T1000 (cell line): ENCODE measurements at regions not wholly inside any gene's neighbourhood (a gene's known extent, or its start where the extent isn't known, plus 50 kb on each side); places are given as distances from the start of the nearest gene placed in this dataset.
"Not testable (repeated sequence)": the region's sequence is repeated elsewhere in the genome, so short reads cannot be mapped to it uniquely, and the experiment has no call there.

Experiments
- DNase-seq: peaks from one replicate; lab custom pipeline; 2025; ENCODE audit warnings: mixed read lengths; lab: John Stamatoyannopoulos, UW

DNA sequence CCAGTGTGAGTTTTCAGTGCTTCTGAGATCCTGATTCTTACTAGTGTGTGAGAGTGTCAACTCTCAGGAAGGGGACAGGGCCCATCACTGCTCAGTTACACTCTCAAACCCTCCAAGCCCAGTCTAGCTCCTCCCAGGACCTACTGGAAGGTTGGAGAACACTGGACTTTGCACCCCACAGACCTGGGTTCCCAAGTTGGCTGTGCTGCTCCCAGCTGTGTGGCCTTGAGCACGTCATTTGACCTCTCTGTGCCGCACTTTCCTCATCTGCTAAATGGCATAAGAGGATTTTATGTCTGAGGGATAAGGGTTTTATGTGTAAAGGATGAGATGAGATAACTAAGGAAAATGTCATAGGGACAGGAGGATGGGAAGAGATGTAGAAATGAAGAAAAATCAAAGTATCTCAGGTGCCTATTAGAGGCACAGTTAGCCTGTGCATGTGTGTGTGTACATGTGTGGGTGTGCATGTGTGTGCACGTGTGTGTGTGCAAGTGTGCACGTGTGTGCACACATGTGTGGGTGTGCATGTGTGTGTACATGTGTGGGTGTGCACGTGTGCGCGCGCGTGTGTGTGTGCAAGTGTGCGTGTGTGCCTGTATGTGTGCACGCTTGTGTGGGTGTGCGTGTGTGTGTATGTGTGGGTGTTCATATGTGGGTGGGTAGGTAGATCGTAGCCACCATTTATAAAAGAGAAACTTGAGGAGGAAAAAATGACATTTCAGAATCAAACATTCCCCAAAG is 108.0 kb upstream of the GRK3 start:
- DNase-seq: not testable (repeated sequence)

DNA sequence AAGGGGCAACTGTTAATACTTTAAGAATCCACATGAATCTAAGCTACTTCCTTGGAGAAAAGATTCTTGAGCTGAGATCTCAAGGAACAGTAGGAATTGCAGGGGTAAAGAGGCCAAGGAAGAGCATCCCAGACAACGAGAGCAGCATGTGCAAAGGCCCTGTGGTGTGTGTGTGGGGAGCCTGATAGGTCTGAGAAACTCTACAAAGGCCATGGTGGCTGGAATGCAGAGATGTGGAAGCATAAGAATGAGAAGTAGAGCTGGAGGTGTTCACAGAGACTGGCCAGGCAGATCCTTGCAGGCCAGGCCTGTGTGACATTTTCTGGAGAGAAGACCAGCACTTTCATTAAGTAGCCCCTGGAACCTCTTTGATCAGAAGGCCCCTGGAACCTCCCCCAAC is 105.8 kb upstream of the GRK3 start:
- not testable (repeated sequence) for DNase-seq

DNA sequence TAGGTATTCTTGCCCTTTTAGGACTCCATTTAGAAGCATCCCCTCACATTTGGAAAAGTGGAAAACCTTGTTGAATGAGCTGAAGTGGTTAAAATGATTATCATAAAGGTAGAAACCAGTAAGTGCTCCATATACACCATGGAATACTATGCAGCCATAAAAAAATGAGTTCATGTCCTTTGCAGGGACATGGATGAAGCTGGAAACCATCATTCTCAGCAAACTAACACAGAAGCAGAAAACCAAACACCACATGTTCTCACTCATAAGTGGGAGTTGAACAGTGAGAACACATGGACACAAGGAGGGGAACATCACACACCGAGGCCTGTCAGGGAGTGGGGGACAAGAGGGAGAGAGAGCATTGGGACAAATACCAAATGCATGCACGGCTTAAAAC is 103.8 kb upstream of the GRK3 start:
- DNase-seq: not testable (repeated sequence)

DNA sequence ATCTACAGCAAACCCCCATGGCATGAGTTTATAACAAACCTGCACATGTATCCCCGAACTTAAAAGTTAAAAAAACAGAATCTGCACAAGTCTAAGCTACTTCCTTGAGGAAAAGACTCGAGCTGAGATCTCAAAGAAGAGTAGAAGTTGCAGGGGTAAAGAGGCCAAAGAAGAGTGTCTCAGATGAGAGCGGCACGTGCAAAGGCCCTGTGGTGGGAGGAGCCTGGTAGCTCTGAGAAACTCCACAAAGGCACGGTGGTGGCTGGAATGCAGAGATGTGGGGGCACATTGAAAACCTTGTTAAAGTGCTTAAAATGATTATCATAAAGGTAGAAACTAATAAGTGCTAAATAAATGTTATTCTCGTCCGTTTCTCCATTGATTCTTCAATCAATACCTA is 103.2 kb upstream of the GRK3 start:
- no peak for DNase-seq

DNA sequence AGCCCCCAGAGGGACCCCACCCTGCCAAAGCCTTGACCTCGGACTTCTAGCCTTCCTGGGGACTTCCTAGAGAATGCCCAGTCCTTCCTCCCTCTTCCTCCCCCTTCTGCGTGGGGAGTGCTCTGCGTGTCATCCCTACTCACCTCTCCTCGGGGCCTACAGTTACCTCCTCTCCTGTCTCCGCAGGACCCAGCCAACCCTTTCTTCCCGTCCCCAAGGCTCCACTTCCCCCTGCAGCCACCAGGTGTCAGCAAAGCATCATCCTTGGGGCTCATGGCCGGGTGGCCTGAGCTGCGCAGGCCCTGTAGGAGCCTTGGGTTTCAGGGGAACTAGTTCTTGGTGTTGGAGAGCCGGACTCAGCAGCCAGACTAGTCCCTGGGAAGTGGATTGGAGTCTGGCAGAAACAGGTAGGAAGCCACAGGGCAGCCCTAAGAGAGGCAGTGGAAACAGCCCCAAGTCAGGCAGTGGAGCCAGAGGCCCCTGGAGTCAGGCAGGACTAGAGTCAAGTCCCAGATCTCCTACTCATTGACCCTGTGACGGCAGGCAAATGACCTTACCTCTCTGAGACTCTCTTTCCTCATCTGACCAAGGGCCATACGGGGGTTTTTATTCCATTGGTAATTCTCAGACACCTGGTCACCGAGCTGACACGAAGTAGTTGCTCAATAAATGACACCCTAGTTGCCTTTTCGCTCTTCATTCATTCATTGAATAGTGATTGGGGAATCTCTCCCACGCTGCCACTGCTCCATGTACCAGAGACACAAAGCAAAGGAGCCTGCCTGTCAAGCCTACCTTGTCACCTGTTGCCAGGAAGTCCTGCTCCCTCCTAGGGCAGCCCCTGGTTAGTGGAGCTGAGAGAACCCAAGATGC is 101.8 kb upstream of the GRK3 start:
- DNase-seq: peak; percentile 11

DNA sequence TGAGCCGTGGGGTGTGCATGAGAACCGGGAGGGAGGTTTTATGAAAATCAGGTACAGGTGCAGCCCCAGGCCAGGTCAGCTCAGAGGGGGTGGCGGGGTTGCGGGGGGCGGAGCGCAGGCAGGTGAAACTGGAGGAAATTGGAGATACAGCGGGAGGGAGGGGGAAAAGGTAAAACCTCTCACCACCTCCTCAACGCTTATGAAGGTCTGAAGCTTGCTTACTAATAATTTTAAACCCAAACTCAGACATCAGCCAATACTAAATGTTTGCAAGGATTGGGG is 101.2 kb upstream of the GRK3 start:
- DNase-seq: not testable (repeated sequence)

DNA sequence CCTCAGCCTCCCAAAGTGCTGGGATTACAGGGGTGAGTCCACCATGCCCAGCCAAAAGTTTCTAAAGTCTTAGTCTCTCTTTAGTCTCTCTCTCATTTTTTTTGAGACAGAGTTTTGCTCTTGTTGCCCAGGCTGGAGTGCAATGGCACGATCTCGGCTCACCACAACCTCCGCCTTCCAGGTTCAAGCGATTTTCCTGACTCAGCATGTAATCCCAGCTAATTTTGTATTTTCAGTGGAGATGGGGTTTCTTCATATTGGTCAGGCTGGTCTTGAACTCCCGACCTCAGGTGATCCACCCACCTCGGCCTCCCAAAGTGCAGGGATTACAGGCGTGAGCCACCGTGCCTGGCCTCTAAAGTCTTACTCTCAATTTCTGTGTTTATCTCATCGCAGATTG is 100.1 kb upstream of the GRK3 start:
- not testable (repeated sequence) for DNase-seq

DNA sequence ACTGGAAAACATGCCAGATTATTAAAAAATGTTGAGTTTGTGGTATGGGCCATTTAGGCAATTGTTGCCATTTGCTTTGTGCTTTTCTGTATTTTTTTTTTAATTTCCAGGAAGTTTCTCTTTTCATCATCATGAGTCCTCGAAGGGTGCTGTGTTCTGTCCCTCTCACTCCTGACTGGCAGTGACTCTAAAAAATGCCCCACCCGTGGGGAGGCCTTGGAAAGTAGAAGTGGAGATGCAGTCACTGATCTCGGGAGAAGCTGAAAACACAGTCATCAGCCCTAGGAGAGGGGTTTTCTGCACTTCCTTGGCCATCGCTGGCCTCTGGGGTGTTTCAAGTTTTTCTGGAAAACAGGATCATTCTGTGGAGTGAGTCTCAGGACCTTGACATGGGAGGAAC is 98.5 kb upstream of the GRK3 start:
- no peak for DNase-seq

DNA sequence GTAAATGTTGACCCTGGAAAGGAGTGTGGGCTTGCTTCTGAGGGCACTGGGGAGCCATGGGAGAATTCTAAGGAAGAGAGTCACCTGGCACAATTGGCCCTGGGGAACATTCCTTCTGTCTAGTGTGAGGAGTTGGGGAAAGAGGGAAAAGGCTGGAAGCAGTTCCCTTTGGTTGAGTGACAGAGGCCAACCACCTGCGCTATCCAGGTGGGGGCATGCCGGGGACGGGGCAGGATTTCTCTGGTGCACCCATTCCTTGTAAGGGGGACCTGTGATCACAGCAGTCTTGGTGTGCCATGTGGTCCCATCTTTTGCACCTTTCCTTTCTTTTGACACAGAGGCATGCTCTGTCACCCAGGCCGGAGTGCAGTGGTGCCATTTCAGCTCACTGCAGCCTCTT is 92.1 kb upstream of the GRK3 start:
- DNase-seq: no peak

DNA sequence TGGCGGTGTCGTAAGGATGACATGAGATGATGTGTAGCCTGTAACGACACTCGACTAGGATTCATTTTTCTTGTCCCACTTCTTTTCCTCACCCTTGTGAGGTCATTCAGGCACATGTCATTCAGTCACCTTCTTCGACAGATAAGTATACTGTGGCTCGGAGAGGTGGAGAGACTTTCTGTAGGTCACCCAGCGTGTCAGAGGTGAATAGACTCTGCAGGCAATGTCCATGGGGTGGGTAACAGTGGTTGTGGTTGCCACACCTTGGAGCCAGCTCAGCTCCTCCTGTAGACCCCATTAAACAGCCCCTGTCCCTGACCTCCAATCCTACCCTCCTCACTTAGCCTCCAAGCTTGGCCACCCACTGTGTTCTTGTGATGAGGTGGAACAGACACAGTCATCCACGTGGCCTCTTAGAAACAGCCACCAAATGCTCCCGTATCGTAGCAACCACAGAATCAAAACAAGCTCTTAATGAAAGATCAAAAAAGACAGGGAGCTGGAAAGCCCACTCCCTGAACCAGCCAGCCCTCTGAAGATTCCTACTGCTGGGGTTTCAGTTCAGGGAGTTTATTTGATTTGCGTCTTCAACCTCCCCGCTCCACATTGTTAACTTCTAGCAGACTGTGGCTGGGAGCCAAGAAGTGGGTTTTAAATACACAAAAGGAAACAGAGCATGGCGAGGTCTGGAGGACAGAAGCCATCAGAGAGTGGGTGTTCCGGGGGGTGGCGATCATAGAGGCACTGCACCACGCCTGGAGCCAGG is 89.0 kb upstream of the GRK3 start:
- DNase-seq: no peak

DNA sequence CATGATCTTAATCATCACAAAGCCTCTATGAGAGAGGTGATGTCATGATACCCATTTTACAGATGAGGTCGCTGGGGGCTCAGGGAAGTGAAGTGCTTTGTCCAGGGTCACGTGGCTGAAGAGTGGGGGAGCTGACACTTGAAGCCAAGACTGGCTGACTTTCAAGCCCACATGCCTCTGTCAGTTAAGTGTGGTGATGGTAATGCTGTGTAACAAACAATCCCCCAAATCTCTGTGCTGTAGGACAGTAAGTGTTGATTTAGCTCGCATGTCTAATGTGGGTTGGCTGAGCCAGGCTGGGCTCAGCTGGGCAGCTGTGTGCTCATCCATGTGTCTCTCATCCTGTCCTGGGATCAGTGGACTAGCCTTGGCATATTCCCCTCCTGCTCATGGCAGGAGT is 87.1 kb upstream of the GRK3 start:
- DNase-seq: no peak

DNA sequence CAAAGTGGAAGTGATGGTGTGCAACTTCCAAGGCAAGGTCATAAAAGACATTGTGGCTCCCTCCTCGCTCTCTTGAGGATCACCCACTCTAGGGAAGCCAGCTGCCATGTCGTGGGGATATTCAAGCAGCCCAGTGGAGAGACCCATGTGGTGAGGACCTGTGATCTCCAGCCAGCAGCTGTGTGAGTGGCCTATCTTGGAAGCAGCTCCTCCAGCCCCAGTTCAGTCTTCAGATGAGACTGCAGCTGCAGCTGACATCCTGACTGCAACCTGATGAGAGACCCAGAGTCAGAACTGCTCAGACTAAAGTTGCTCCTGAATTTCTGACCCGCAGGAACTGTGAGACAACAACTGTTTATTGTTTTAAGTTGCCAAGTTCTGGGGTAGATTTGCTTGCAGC is 86.4 kb upstream of the GRK3 start:
- DNase-seq: no peak

DNA sequence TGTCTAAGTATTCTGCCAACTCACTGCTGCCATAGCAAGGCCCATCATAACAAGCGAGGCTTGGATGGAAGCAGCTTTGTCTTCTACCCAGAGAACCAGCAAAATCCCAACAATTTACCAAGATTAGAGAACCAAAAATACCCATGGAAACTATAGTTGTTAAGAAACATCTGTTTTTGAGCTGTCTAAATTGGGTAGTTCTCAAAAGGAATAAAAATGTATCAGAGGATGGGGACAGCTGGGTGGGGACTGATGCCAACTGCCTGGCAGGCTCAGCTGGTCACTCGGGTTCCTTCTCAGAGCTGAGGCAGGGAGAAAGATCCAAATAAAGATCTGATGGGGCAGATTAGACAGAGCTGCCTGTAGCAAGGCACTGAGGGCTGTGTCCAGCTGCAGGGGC is 85.9 kb upstream of the GRK3 start:
- no peak for DNase-seq

DNA sequence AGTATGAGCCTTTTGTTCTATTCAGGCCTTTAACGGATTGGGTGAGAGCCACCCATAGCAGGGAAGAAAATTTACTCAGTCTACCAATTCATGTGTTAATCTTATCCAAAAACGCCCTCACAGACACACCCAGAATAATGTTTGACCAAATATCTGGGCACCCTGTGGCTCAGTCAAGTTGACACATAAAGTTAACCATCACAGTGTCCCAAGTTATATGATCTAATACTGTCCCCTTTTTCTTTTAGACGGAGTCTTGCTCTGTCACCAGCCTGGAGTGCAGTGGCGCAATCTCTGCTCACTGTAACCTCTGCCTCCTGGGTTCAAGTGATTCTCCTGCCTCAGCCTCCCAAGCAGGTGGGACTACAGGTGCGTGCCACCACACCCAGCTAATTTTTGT is 83.6 kb upstream of the GRK3 start:
- DNase-seq: not testable (repeated sequence)

DNA sequence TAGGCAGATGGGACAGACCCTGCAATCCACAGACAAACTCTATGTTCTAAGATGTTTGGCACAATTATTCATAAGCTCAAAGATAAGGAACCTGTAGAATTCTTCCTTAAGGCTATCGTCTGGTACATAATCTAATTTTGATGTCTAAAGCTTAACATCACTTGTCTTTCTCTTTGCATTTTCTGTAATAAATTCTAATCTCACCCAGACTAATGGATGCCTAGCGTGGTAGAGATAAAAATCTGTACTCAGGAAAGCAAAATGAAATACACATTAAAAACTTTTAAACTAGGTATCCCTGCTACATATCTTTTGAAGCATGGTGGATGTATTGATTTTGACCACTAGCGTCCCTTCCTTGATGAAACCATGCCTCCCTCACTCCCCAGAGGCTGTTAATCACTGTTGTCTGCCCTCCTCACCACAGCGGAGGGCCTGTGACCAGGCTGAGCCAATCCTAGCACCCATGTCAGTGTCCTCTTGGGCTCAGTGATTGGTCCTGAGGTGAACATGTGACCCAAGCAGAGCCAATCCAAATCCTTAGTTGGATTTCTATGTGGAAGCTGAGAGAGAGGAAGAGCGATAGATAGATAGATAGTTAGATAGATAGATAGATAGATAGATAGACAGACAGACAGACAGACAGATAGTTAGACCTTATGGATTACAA is 82.2 kb upstream of the GRK3 start:
- no peak for DNase-seq

DNA sequence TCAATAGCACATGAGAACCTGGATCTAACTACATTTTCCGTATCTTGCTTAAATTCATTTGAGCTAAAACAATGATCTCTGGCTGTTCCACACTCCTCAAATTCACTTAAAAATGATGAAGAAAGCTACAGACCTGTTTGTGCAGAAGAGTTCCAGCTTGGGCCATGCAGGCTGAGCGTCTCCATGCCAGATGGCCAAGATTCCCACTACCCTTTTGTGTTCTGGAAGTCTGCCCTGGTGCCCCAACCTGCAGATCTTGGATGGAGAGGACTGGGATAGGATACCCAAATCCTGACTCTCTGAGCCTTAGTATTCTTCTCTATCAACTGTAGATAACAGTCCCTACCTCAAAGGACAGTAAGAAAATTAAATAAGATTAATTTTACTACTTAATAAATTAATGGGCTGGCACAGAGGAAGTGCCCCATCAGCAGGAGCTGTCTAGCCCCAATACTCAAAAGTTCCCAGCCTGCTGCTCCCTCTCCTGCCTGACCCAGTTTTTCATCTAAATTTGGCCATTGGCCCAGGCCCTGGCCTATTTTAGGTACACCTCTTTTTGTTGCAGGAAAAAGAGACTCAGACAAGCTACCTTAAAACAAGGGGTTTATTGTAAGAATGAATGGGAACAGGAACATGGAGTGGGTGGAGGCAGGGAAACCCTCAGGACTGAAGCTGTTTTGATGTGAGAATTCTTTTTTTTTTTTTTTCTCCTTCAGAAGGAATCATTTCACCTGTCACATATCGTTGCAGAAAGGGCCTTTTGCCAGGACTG is 81.4 kb upstream of the GRK3 start:
- DNase-seq: no peak

DNA sequence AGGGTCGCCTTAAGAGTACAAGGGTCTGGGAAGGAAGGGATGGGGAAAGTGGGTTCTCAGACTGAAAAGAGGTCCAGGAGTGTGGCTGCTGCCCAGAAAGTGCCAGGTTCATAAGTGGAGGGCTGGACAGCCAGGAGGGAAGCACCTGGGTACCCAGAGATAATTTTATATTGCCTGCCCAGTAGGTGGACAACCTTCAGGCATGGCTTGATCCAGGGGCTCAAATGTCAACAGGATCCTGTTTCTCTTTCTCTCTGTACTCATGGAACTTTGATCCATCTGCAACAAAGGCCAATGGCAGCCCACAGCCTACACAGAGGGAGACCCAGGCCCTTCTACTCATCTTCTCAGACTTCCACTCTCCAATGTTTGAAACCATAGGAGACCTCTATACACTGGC is 80.5 kb upstream of the GRK3 start:
- DNase-seq: no peak

DNA sequence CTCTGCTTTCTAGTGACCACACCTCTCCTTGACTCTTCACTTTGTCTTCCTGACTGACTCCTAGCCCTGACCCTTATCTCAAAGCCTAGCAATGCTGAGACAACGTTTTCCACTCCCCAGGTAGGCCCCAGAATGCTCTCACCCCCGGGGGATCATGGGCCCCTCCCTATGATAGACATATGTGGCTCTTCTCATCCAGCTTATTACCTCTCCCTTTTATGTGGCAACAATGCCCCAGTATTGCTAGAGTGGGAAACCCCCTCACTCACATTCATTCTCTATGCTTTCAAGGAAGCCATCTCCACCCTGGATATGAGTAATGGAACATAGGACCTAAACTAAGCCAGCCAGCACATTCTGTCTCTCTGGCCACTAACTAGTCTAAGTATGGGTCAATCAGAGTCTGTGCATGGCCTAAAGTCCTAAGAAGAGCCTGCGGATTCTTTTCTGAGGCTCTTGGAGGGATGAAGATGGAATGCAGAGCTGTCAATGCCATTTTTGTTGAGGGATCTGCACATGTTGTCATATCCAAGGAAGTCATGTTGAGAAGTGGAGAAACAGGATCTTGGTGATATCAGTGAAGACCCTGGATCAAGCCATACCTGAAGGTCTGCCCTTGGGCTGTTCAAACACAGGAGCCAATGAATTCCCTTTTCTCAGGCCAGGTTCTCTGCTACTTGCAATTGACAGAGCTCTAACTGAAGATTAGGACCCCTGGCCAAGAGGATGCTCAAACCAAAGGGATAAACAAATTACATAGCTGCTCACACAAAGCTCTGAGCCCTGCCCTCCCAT is 79.8 kb upstream of the GRK3 start:
- DNase-seq: no peak

DNA sequence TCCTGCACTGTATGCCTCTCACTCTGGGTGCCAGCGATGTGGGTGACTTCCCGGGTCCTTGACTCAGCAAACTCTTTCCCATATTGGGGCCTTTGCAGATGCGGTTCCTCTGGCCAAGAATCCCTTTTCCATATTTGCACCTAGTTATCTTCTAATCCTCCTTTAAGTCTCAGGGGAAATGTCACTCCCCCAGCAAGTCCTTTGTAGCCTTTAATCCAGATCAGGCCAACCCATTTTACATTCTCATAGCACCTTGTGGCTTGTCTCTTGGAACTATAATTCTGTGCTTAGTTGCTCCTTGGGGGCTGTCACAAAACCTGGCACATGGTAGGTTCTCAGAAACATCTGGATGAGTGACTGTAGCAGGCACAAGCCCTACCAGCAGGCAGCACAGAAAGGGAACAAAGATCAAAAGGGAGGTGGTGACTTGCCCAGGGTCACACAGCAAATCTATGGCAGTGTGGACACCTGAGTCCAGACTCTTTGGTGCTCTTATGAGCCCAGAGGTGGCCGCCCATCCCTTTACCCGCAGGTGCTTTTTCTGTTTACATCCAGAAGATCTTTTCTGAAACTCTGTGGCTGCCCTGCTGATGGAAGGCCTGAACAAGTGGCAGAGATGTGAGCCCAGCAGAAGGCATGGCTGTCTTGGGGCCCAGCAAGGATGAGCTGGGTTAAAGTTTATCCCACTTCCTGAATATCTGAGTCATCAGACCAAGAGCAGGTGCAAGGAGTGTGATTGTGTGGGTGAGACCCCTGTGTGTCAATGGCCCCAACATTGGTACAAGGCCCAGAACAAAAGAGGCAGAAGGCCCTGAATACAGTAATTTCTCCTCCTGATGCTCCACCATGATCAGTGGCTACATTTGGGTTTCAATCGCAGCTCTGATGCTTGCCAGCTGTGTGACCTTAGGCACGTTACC is 78.6 kb upstream of the GRK3 start:
- DNase-seq: no peak

DNA sequence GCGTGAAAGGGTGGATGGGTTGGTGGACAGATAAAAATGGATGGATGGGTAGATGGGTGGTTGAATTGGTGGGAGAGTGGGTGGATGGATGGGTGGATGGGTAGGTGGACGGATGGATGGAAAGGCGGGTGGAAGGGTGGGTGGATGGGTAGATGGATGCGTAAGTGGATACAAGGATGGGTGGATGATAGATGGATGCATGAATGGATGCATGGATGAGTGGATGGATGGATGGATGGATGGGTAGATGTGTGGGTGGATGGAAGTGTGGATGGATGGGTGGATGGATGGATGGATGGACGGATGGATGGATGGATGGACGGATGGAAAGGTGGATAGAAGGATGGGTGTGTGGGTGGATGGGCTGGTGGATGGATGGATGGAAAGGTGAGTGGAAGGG is 77.0 kb upstream of the GRK3 start:
- DNase-seq: no peak
